ENCODE measurements at regions not wholly inside any gene's neighbourhood (a gene's known extent, or its start where the extent isn't known, plus 50 kb on each side); places are given as distances from the start of the nearest gene placed in this dataset.
"Not testable (repeated sequence)": the region's sequence is repeated elsewhere in the genome, so short reads cannot be mapped to it uniquely, and the experiment has no call there.

DNA sequence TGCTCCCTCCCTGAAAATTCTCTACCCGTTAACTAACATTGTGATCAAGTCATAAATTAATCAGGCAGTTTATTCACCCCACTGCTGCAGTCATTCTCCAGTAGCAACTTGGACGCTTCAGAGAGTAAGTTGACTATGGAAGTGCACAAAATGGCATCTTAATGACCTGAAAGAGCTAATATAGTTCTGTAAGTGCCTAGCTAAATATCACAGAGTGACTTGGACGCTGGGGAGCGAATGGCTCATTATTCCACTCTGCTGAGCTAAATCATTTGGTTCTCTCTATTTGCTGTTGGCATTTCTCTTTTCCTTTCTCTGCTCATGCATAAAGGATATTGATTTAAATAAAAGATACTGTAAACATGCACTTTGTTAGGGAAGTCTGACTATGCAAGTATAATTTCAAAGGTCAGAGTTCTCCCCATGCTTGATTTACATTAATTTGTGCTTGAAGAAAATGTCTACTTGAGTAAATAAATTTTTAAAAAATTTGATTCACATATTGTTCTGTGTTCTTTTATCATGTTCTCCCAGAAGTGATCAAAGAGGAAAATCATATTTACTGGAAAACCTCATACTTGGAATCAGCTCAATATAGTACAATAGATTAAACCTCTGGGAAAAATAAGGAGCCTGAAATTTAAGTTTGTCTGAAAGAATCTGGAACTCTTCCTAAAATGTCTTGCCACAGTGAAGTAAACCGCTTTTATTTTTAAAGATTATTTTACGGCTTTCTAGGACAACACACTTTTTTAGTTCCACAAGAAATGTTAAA, 169.5 kb upstream of the HAPLN1 start:
- in situ Hi-C loops (cut with HindIII; ENCODE audit: low pct_unique_long_range_greater_than_20kb, low sequenced_read_pairs), result no loop called here
- DNase-seq (ENCODE audit: low read depth in 1 of 2, low spot score in 1 of 2), result no peak
- TF ChIP-seq JUND (IDR thresholded peaks at IDR 0.05; ENCODE audit: low read depth), result no peak

DNA sequence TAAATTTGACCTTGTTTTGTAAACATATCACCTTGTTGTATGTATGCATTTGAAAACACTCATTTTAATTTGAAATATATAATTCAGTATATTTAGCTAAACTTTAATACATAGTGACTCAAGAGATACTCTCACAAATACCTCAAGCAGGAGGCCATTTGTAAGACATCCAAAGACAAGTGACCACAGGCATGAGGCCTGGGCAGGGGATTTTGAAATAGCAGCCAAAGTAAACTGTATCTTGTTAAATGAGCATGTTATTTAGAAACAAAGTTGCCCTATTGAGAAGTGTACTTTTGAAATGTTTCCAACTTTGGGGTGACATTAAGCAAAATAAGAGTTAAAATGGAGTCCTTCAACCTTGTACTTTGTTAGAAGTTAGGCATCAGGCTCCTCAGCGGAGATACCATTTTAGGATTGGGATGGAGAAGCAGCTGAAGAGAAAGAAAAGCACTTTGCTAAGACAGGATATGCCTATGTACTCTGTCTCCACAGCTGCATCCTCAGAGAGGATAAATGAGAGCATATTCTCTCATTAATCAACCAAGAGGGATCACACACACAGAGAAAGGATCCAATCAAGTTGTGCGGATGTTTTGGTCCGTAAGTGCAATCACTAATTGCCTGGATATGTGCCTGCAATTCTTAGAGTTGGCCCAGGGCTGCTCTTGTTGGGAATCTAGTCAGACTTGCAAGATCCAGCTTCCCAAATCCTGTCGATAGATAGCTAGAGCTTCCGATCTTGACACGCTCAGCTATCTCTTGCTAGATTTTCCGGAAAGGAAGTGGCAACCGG, 157.5 kb upstream of the HAPLN1 start:
- in situ Hi-C loops (cut with HindIII; ENCODE audit: low pct_unique_long_range_greater_than_20kb, low sequenced_read_pairs), result no loop called here
- DNase-seq (ENCODE audit: low read depth in 1 of 2, low spot score in 1 of 2), result no peak

DNA sequence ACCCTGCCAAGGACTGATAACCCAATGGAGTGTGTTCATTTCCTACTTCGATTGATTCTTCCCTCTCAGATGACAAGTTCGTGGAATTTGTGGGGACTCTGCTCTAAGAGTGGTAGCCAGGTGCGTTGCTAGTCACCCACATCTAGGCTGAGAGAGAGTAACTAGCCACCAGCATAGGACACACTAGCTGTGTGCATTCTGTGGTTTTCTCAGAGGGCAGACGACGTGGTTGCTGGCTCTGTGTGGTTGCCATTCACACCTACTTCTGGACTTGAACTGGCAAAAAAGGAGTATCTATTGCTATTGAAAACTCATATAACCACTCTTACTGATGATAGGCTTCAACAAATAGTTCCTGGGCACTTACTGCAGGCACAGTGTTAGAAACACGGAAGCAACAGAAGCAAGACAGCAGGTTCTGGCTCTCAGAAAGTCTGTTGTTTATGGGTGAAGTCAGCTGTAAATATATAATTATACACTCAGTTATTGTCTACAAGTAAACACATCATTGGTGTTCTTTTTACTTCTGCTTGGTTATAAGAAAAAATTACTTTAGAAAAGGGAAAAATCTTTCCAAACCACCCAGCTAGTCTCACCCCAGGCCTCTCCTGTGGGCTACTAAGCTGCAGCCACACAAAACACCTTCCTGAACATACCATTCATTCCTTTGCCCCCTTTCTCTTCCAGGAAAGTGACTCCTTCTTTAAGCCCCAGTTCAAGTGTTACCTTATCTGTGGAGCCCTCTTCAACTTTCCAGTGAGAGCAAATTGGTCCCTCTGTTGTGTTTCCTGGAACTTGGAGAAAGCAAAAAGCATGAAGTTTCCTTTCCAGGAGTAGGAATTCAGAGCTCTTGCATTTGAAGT, 151.1 kb upstream of the HAPLN1 start:
- in situ Hi-C loops (cut with HindIII; ENCODE audit: low pct_unique_long_range_greater_than_20kb, low sequenced_read_pairs), result no loop called here
- DNase-seq (ENCODE audit: low read depth in 1 of 2, low spot score in 1 of 2), result no peak

More for the DNA sequence above, 157.5 kb upstream of the HAPLN1 start:
- TF ChIP-seq JUND (IDR thresholded peaks at IDR 0.05; ENCODE audit: low read depth), result no peak

DNA sequence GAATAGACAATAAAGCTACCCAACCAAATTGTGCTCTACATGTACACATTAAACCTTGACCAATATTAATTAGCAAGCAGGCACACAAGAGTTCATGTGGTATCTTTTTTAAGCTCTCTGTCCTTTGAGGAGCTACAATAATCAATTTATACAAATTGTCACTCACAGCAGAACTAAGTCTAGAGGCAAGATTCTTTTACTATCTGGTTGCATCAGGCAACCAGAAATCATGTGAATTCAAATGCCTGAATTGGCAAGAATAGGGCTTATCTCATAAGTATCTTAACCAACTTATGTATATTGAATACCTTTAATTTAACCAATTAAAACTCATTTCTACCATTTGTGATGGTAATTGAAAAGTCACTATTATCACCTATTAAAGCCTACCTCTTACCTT, 145.5 kb upstream of the HAPLN1 start:
- in situ Hi-C loops (cut with HindIII; ENCODE audit: low pct_unique_long_range_greater_than_20kb, low sequenced_read_pairs), result no loop called here
- DNase-seq (ENCODE audit: low read depth in 1 of 2, low spot score in 1 of 2), result no peak
- no peak for TF ChIP-seq JUND (IDR thresholded peaks at IDR 0.05; ENCODE audit: low read depth)

More for the DNA sequence above, 151.1 kb upstream of the HAPLN1 start:
- TF ChIP-seq JUND (IDR thresholded peaks at IDR 0.05; ENCODE audit: low read depth), result no peak

DNA sequence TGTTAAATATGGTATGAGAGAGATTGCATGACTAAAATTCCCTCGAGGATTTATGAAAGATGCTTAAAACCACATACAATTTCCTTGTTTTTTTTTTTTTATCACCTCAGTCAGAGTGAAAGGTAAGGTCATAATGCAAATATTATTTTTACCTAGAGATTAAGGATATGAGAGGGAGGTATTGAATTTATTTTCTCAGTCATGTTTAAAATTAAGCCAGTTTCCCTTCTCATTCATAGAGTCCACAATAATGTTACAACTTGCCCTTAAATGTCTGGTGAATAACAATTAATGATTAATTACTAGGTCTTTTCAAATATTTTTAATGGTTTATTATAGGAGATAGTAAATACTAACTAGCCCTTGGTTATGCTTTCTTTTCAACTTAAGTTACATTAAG, 144.9 kb upstream of the HAPLN1 start:
- DNase-seq (ENCODE audit: low read depth in 1 of 2, low spot score in 1 of 2), result no peak
- TF ChIP-seq JUND (IDR thresholded peaks at IDR 0.05; ENCODE audit: low read depth), result no peak
- in situ Hi-C loops (cut with HindIII; ENCODE audit: low pct_unique_long_range_greater_than_20kb, low sequenced_read_pairs), result no loop called here

DNA sequence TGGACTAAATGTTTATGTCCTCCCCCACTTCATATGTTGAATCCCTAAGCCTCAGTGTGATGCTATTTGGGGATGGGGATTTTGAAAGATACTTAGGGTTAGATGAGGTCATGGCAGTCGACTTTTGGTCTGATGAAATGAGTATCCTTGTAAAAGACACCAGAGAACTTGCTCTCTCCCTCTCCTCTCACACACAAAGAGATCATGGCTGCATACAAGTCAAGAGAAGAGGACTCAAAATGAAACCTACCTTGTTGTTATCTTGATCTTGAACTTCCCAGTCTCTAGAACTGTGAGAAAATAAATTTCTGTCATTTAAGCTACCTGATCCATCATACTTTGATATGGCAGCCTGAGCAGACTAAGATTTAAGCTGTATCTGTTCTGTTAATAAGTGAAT, 144.0 kb upstream of the HAPLN1 start:
- TF ChIP-seq JUND (IDR thresholded peaks at IDR 0.05; ENCODE audit: low read depth), result no peak
- DNase-seq (ENCODE audit: low read depth in 1 of 2, low spot score in 1 of 2), result no peak
- in situ Hi-C loops (cut with HindIII; ENCODE audit: low pct_unique_long_range_greater_than_20kb, low sequenced_read_pairs), result no loop called here

DNA sequence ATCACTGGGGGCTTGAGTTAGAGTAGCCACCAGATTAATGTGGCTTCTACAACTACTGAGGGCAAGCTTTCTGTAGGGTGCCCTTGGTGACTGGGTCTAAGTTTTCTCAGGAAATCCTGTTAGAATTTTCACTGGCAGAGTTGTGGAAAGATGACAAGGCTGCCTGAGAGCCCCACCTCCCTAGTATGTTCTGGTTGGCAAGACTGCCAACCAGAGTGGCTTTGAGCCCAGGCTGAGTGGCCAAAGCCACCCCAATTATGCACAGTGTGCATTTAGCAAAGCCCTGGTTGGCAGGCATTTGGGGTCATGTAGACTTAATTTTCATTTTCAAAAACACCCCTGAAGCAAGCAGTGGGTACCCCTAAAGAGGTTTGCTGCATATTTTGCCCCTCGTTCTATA, 136.7 kb upstream of the HAPLN1 start:
- no peak for DNase-seq (ENCODE audit: low read depth in 1 of 2, low spot score in 1 of 2)
- TF ChIP-seq JUND (IDR thresholded peaks at IDR 0.05; ENCODE audit: low read depth), result no peak
- in situ Hi-C loops (cut with HindIII; ENCODE audit: low pct_unique_long_range_greater_than_20kb, low sequenced_read_pairs), result no loop called here

DNA sequence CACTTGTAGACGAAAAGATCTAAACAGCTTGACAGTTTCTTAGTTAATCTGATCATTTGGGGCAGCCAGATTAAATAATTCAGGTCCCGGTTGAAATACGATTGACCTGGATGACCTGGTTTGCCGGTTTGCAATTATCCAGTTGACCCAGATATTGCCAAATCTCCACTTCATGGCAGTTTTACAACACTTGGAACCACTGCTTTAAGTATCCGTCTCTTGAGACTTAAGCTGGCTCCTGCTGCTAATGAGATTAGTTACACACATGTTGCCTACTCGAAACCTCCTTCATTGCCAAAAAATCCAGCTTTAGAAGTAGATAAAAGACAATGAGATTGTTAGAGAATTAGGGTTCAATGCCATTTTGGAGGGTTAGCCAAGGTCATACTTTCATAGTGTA, 136.2 kb upstream of the HAPLN1 start:
- in situ Hi-C loops (cut with HindIII; ENCODE audit: low pct_unique_long_range_greater_than_20kb, low sequenced_read_pairs), result no loop called here
- TF ChIP-seq JUND (IDR thresholded peaks at IDR 0.05; ENCODE audit: low read depth), result no peak
- no peak for DNase-seq (ENCODE audit: low read depth in 1 of 2, low spot score in 1 of 2)

DNA sequence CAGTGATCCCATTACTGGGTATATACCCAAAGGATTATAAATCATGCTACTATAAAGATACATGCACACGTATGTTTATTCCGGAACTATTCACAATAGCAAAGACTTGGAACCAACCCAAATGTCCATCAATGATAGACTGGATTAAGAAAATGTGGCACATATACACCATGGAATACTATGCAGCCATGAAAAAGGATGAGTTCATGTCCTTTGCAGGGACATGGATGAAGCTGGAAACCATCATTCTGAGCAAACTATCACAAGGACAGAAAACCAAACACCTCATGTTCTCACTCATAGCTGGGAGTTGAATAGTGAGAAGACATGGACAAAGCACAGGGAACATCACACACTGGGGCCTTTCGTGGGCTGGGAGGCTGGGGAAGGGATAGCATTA, 129.8 kb upstream of the HAPLN1 start:
- in situ Hi-C loops (cut with HindIII; ENCODE audit: low pct_unique_long_range_greater_than_20kb, low sequenced_read_pairs), result not testable (repeated sequence)

DNA sequence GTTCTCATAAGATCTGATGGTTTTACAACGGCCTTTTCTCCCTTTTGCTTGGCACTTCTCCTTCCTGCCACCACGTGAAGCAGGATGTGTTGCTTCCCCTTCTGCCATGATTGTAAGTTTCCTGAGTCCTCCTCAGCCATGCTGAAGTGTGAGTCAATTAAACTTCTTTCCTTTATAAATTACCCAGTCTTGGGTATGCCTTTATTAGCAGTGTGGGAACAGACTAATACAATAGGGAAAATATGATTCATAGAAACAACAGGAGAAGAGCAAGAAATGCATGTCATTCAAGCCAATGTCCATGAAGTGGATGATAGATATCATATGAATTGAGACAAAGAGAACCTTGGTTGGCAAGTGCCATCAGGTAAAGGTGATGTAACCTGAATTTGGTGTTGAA, 128.3 kb upstream of the HAPLN1 start:
- in situ Hi-C loops (cut with HindIII; ENCODE audit: low pct_unique_long_range_greater_than_20kb, low sequenced_read_pairs), result no loop called here
- no peak for DNase-seq (ENCODE audit: low read depth in 1 of 2, low spot score in 1 of 2)
- no peak for TF ChIP-seq JUND (IDR thresholded peaks at IDR 0.05; ENCODE audit: low read depth)

More for the DNA sequence above, 129.8 kb upstream of the HAPLN1 start:
- DNase-seq (ENCODE audit: low read depth in 1 of 2, low spot score in 1 of 2), result not testable (repeated sequence)

DNA sequence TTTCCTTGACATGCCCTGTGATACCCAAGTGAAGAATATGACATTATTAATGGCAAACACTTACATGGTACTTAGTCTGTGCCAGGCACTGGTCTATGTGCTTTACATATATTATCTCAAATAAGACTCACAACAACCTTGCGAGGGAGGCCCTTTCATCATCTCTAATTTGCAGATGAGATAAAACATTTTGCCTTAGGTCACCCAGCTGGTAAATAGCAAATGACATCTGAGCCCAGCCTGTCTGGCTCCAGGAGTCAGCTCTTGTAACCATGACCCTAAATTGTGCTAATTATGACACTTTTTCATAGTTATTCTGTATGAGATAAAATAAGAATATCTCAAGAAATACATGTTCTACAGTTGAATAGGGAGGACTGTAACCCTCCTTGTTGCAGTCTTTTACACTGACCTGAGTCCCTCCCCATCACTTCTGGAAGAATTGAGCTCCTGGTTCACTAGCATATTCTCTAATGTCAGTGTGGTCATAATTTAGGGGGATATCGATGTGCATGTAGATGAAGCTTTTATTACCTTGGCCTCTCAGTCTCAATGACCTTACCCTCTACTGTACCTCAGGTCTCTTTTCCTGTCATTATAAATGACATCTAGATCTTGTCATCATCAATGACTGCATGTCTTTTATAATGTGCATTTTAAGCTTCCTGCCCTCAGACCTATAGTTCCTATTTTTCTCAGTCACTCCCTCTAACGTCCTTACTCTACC, 126.1 kb upstream of the HAPLN1 start:
- no peak for DNase-seq (ENCODE audit: low read depth in 1 of 2, low spot score in 1 of 2)
- in situ Hi-C loops (cut with HindIII; ENCODE audit: low pct_unique_long_range_greater_than_20kb, low sequenced_read_pairs), result no loop called here
- TF ChIP-seq JUND (IDR thresholded peaks at IDR 0.05; ENCODE audit: low read depth), result no peak

DNA sequence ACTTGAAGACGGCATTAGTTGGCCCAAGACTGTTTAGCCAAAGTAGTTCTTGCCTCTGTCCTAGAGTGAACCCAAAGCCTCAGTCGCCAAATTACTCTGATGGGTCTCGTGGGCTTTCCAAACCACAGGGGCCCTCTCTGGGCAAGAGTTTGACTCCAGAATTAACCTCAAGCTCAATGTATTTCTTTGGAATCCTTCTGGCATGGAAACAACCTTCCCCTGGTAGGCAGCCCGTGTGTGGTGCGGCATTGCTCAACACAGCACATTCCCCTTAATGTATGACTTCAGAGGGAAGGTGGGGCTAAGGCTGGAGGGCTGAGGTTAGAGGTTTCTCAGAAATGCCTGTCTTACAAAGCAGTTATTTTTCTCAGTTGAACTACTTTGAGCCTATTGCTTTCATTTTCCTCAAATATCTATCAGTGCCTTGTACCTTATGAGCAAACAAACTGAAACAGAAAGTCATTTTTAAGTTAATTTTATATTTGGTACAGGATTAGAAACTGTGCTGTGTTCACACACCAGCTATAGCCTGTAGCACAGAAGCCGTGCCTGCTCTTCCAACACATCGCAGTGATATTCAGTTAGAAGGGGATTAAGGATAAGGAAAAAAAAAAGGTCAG, 123.9 kb upstream of the HAPLN1 start:
- DNase-seq (ENCODE audit: low read depth in 1 of 2, low spot score in 1 of 2), result peak; percentile 4 to 12
- in situ Hi-C loops (cut with HindIII; ENCODE audit: low pct_unique_long_range_greater_than_20kb, low sequenced_read_pairs), result no loop called here
- no peak for TF ChIP-seq JUND (IDR thresholded peaks at IDR 0.05; ENCODE audit: low read depth)

Measured in T47D (cell line).